Epithelial cell of esophagus (primary cell): ENCODE measurements at regions not wholly inside any gene's neighbourhood (a gene's known extent, or its start where the extent isn't known, plus 50 kb on each side); places are given as distances from the start of the nearest gene placed in this dataset.

Source experiments
- DNase-seq: peaks from one replicate; pipeline ENCODE4 v3.0.0; 2010; ENCODE audit warnings: low read depth
- H3K4me3 ChIP-seq: 2 replicates; pipeline ENCODE4 v1.5.1; 2011; ENCODE audit warnings: mild to moderate bottlenecking, low read length, control low read depth
- CTCF ChIP-seq: IDR thresholded peaks from 2 replicates; pipeline ENCODE4 v1.5.1; 2011; ENCODE audit warnings: low read depth, mild to moderate bottlenecking, low read length, control low read depth, inconsistent platforms; ENCODE audit not compliant: insufficient read depth; ENCODE audit errors: missing control alignments

DNA sequence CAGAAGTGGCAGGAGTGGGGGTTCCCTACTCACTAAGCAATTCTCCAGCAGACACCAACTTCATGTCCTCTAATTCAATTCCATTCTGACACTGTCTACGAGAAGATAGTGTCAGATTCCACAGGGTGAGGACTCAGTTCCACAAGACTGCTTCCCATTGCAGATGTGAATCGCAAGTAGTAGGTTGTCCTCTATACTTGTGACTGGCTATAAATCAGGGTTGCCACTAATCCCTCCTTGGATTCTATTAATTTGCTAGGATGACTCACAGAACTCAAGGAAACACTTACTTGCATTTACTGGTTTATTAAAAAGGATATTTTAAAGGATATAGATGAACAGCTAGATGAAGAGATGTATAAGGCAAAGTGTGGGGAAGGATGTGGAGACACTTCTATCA is 184.1 kb upstream of the ACVR2A start:
- no peak for TF ChIP-seq CTCF
- DNase-seq = no peak
- no peak overlapping the region for H3K4me3 ChIP-seq

DNA sequence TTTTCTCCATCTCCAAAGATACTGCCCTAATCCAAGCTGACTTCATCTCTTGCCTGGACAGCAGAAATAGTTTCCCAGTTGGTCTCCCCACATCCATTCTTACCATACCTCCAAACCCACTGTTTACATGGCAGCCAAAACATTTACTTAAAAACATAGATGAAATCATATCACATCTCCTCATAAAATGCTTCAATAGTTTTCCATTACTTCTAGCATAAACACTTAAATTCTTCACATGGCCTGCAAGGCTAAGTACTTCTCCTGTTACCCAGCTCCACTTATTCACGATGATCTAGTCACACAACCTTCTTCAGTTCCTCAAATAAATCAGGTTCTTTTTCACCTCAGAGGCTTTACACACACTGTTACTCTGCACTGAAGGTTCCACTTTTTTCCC is 185.8 kb upstream of the ACVR2A start:
- no peak overlapping the region for H3K4me3 ChIP-seq
- no peak for TF ChIP-seq CTCF
- DNase-seq = no peak

GRCh38 chr2:147657086-147658000 is 187.5 kb upstream of the ACVR2A start:
- H3K4me3 ChIP-seq = no peak overlapping the region
- DNase-seq = no peak
- no peak for TF ChIP-seq CTCF

DNA sequence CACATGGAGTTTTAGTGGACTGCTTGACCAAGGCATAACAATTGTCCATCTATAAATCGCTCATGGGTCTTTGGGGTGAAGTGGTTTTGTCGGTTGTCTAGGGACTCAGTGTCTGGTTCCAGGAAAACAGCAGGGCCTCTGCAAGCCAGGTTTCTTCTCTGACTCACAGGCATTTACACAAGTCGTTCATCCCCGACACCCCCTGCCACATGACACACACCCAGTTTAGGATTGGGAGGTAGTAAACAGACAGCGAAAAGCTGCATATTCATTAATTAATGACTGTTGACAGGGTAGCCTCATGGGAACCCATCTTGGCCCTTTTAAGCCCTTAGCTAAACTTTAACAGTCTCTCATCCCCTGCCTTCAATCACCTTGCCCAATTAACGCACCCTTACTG is 194.8 kb upstream of the ACVR2A start:
- peak; percentile 36 for DNase-seq
- no peak overlapping the region for H3K4me3 ChIP-seq
- no peak for TF ChIP-seq CTCF

- no peak overlapping the region for H3K4me3 ChIP-seq
- no peak for DNase-seq
- no peak for TF ChIP-seq CTCF
Observed at GRCh38 chr2:147649286-147649685, 195.5 kb upstream of the ACVR2A start.

- no peak for DNase-seq
- no peak for TF ChIP-seq CTCF
Observed at GRCh38 chr2:147648471-147648870, 196.4 kb upstream of the ACVR2A start.

DNA sequence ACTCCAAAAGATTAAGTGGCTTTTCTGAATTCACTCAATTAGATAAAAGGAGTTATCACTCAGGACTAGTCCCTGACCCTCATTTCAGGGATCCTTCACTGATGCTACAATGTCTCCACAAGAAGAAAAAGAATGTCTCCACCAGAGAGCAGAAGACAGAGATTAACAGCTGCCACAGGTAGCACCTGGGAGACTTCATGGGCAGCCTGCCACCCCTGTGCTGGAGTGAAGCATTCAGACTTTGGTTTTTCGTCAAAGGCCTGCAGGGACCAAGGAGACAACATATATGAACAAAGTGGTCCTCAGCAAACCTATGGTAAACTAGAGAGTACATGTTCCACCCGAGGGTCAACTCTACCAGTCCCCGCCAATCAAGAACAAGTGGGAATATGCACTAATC is 197.0 kb upstream of the ACVR2A start:
- no peak for DNase-seq
- no peak overlapping the region for H3K4me3 ChIP-seq
- no peak for TF ChIP-seq CTCF

More at GRCh38 chr2:147648471-147648870, 196.4 kb upstream of the ACVR2A start:
- H3K4me3 ChIP-seq = no peak overlapping the region
